K562 (cell line): ENCODE measurements at regions not wholly inside any gene's neighbourhood (a gene's known extent, or its start where the extent isn't known, plus 50 kb on each side); places are given as distances from the start of the nearest gene placed in this dataset.

Experiments
- CBX3 ChIP-seq, 2 experiments: IDR thresholded peaks; 1 replicate in 1 of 2; 2 replicates in 1 of 2; pipeline ENCODE4 v1.6.1; 2012; ENCODE audit warnings: inconsistent platforms in 2 of 2, low read length in 2 of 2, borderline replicate concordance in 1 of 2, control low read depth in 1 of 2
- DMBX1 ChIP-seq: fragments of 250-450 bp; sonication (Bioruptor Pico); IDR thresholded peaks from 2 replicates; pipeline ENCODE4 v1.8.0; 2022; ENCODE audit warnings: inconsistent platforms, mild to moderate bottlenecking, moderate library complexity, borderline replicate concordance
- E2F6 ChIP-seq, 2 experiments: IDR thresholded peaks; 2 replicates each; pipeline ENCODE4 v1.6.1; 2011; ENCODE audit warnings: borderline replicate concordance in 1 of 2, control low read depth in 1 of 2, low read depth in 1 of 2, low read length in 1 of 2, mild to moderate bottlenecking in 1 of 2, mixed read lengths in 1 of 2, moderate library complexity in 1 of 2; ENCODE audit not compliant: insufficient read depth in 1 of 2, insufficient read length in 1 of 2, poor library complexity in 1 of 2, severe bottlenecking in 1 of 2; ENCODE audit errors: extremely low read depth in 1 of 2
- ETV1 ChIP-seq: fragments of 450-650 bp; conservative IDR thresholded peaks from 2 replicates; pipeline ENCODE4 v1.6.1; 2016; ENCODE audit warnings: missing genetic modification characterization, control low read depth, low read depth, missing compliant biosample characterization
- GTF2E2 ChIP-seq: fragments of 200-800 bp; sonication (Bioruptor generic); IDR thresholded peaks from 2 replicates; pipeline ENCODE4 v1.6.1; 2016; ENCODE audit warnings: missing genetic modification characterization, missing compliant biosample characterization
- HNRNPK ChIP-seq: fragments of 200-400 bp; formaldehyde crosslinking; IDR thresholded peaks from one replicate; pipeline ENCODE4 v1.6.1; 2018; ENCODE audit warnings: mild to moderate bottlenecking, low read depth, low read length; ENCODE audit not compliant: poor library complexity, severe bottlenecking
- KDM1A ChIP-seq, 2 experiments: fragments of 450-650 bp; IDR thresholded peaks; 2 replicates each; pipeline ENCODE4 v1.6.1; 2016; ENCODE audit warnings: mild to moderate bottlenecking in 2 of 2
- KDM2B ChIP-seq: fragments of 250-450 bp; sonication (Bioruptor Pico); IDR thresholded peaks from 2 replicates; pipeline ENCODE4 v1.8.0; 2021; ENCODE audit warnings: mild to moderate bottlenecking, moderate library complexity
- MEIS2 ChIP-seq: fragments of 450-650 bp; IDR thresholded peaks from 2 replicates; pipeline ENCODE4 v1.6.1; 2014; ENCODE audit warnings: mild to moderate bottlenecking; ENCODE audit not compliant: partially characterized antibody
- MYNN ChIP-seq, 2 experiments: sonication (generic); formaldehyde crosslinking in 1 of 2; IDR thresholded peaks; 2 replicates each; pipeline versions ENCODE4 v1.5.0 to v1.6.1; 2016 to 2020; ENCODE audit warnings: antibody characterized with exemption in 1 of 2, missing genetic modification reagents in 1 of 2
- NEUROD1 ChIP-seq: fragments of 150-350 bp; IDR thresholded peaks from 2 replicates; pipeline ENCODE4 v1.6.1; 2014; ENCODE audit warnings: borderline replicate concordance, low read length, low read depth; ENCODE audit not compliant: partially characterized antibody
- NR2C2 ChIP-seq, 2 experiments: fragments of 200-800 bp in 1 of 2; sonication (Bioruptor generic) in 1 of 2; sonication (generic) in 1 of 2; formaldehyde crosslinking in 1 of 2; IDR thresholded peaks; 2 replicates each; pipeline versions ENCODE4 v1.6.1 to v1.8.0; 2016 to 2022; ENCODE audit warnings: mild to moderate bottlenecking in 1 of 2, missing compliant biosample characterization in 1 of 2, missing genetic modification characterization in 1 of 2, missing genetic modification reagents in 1 of 2
- PHF20 ChIP-seq: fragments of 450-650 bp; IDR thresholded peaks from 2 replicates; pipeline ENCODE4 v1.6.1; 2018; ENCODE audit not compliant: partially characterized antibody
- POLR2A ChIP-seq: fragments of 450-650 bp; conservative IDR thresholded peaks from 2 replicates; pipeline ENCODE4 v1.6.1; 2016
- SOX6 ChIP-seq: fragments of 450-650 bp; IDR thresholded peaks from 2 replicates; pipeline ENCODE4 v1.6.1; 2014; ENCODE audit warnings: mild to moderate bottlenecking
- TEAD2 ChIP-seq: fragments of 450-650 bp; IDR thresholded peaks from 2 replicates; pipeline ENCODE4 v1.6.1; 2016; ENCODE audit warnings: missing genetic modification characterization, control low read depth, missing compliant biosample characterization
- ZEB2 ChIP-seq: fragments of 450-650 bp; IDR thresholded peaks from 2 replicates; pipeline ENCODE4 v1.6.1; 2016
- ZNF24 ChIP-seq: fragments of 450-650 bp; IDR thresholded peaks from 2 replicates; pipeline ENCODE4 v1.6.1; 2016
- ZNF444 ChIP-seq: fragments of 250-450 bp; sonication (Bioruptor Pico); IDR thresholded peaks from 2 replicates; pipeline ENCODE4 v1.4.0; 2020; ENCODE audit warnings: mild to moderate bottlenecking, moderate library complexity
- ZNF592 ChIP-seq: fragments of 450-650 bp; IDR thresholded peaks from 2 replicates; pipeline ENCODE4 v1.6.1; 2017; ENCODE audit warnings: antibody characterized with exemption, mild to moderate bottlenecking
- ZNF644 ChIP-seq: fragments of 200-800 bp; sonication (Bioruptor generic); IDR thresholded peaks from 2 replicates; pipeline ENCODE4 v1.6.1; 2016; ENCODE audit warnings: low read depth, missing genetic modification characterization, missing compliant biosample characterization

- 0 out of 2 replicates have a peak, but pooled peaks have one; percentile 79 for TF ChIP-seq ZNF592
- TF ChIP-seq ZEB2: peak; percentile 56; the same call in 1 of the 2 replicates
- peak; percentile 52 for TF ChIP-seq SOX6
- 0 out of 2 replicates have a peak, but pooled peaks have one; percentile 40 for TF ChIP-seq ETV1 (tag)
- TF ChIP-seq DMBX1 (CRISPR knock-in tag): peak; percentile 30; the same call in 1 of the 2 replicates
- no peak for TF ChIP-seq ZNF24
- no peak for TF ChIP-seq ZNF444 (CRISPR knock-in tag)
- TF ChIP-seq NEUROD1: no peak
- TF ChIP-seq CBX3 (IDR thresholded peaks at IDR 0.05; ENCODE audit: borderline replicate concordance in 1 of 2, low read length in 2 of 2): 0 out of 3 replicates have a peak, but pooled peaks of 1 of the 2 experiments have one; percentile 8
- no peak for TF ChIP-seq TEAD2 (tag)
- no peak for TF ChIP-seq PHF20
- 0 out of 2 replicates have a peak, but pooled peaks have one; percentile 2 for TF ChIP-seq GTF2E2 (tag)
- peak; percentile 75 for TF ChIP-seq MEIS2
- TF ChIP-seq NR2C2 (CRISPR knock-in tag; IDR thresholded peaks at IDR 0.05): no peak
- TF ChIP-seq NR2C2 (tag; IDR thresholded peaks at IDR 0.05): peak; percentile 51; the same call in 1 of the 2 replicates
- peak; percentile 32; the same call in 1 of the 2 replicates for TF ChIP-seq MYNN (IDR thresholded peaks at IDR 0.05)
- no peak for TF ChIP-seq MYNN (CRISPR knock-in tag; IDR thresholded peaks at IDR 0.05)
- TF ChIP-seq KDM1A (IDR thresholded peaks at IDR 0.05): 0 out of 4 replicates have a peak, but pooled peaks of 1 of the 2 experiments have one; percentile 8
- TF ChIP-seq HNRNPK: no peak
- no peak for TF ChIP-seq POLR2A
- TF ChIP-seq ZNF644: 0 out of 2 replicates have a peak, but pooled peaks have one; percentile 7
- no peak for TF ChIP-seq E2F6 (IDR thresholded peaks at IDR 0.05; ENCODE audit: borderline replicate concordance in 1 of 2, extremely low read depth in 1 of 2, insufficient read depth in 1 of 2, insufficient read length in 1 of 2, low read depth in 1 of 2, low read length in 1 of 2, poor library complexity in 1 of 2, severe bottlenecking in 1 of 2)
- TF ChIP-seq KDM2B: no peak
Measured at GRCh38 chr12:93317227-93317626, 60.5 kb upstream of the NUDT4 start (continued).
